ENCODE measurements at regions not wholly inside any gene's neighbourhood (a gene's known extent, or its start where the extent isn't known, plus 50 kb on each side); places are given as distances from the start of the nearest gene placed in this dataset.

DNA sequence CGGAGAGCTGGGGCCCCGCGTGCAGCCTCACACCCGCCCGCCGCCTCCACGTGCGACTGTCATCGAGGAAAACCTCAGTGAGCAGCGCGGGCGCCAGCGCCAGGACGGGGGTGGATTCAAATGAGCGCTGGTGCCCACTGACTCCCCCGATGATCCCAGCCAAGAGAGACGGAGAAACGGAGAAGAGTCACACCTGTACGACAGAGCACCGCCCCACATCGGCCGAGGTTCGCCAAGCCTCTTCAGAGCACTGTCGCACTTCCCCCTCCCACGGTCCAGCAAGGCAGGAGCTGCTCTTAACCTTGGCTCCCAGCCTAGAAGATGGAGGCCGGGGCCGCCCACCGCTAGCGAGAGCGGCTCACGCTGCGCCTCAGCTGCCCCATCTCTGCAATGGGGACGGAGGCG lies 130.9 kb upstream of the IQSEC1 start:
- TF ChIP-seq YY1 (IDR thresholded peaks at IDR 0.05; ENCODE audit: borderline replicate concordance in 1 of 3, control insufficient read depth in 1 of 3, extremely low read depth in 1 of 3, insufficient read depth in 3 of 3, insufficient read length in 1 of 3, insufficient replicate concordance in 2 of 3, low read depth in 1 of 3, low read length in 2 of 3) (no peak), EP400 (IDR thresholded peaks at IDR 0.05) (no peak), KDM1A (IDR thresholded peaks at IDR 0.05) (no peak), POLR2A (conservative IDR thresholded peaks at IDR 0.05) (no peak), ZNF3 (CRISPR knock-in tag; IDR thresholded peaks at IDR 0.05) (no peak), SIN3A (IDR thresholded peaks at IDR 0.05; ENCODE audit: borderline replicate concordance in 2 of 2, control insufficient read depth in 1 of 2, low read depth in 2 of 2, low read length in 2 of 2) (no peak), RAD21 (CRISPR knock-in tag; conservative IDR thresholded peaks at IDR 0.05 in 1 of 2, IDR thresholded peaks at IDR 0.05 in 1 of 2) (no peak)

Data from K562 (cell line).